NOMO-1 treated with DMSO at 0.1 percent for 48 hours (cell line): ENCODE measurements at regions not wholly inside any gene's neighbourhood (a gene's known extent, or its start where the extent isn't known, plus 50 kb on each side); places are given as distances from the start of the nearest gene placed in this dataset.
A peak's percentile ranks its signal among the peaks of the same experiment; 100 is the strongest.
"Not testable (repeated sequence)": the region's sequence is repeated elsewhere in the genome, so short reads cannot be mapped to it uniquely, and the experiment has no call there.

Experiments used
- DNase-seq: peaks from one replicate; lab custom pipeline; 2025; ENCODE audit not compliant: unreplicated experiment; lab: John Stamatoyannopoulos, UW

- no peak for DNase-seq
Measured at GRCh38 chr18:34352385-34353163, 127.9 kb upstream of the NOL4 start.

DNA sequence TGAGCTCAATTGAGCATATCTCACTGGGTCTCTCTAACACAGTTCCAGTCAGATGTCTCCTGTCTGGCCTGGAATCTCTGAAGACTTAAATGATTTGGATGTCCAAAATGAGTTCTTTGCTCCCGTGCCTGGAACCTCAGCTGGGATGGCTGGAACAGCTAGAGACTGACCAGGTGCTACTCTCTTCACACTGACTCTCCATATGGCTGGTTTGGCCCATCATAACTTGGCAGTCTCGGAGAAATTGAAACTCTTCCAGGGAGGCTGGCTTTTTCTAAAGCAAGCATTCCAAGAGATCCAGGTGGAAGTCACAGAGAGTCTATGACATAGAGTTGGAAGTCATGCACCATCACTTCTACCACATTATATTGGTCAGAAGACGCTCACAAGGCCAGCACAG is 129.6 kb upstream of the NOL4 start:
- no peak for DNase-seq

GRCh38 chr18:34357944-34358580 is 133.3 kb upstream of the NOL4 start:
- DNase-seq: no peak

- DNase-seq: no peak
Measured at GRCh38 chr18:34358923-34359322, 134.2 kb upstream of the NOL4 start.

DNA sequence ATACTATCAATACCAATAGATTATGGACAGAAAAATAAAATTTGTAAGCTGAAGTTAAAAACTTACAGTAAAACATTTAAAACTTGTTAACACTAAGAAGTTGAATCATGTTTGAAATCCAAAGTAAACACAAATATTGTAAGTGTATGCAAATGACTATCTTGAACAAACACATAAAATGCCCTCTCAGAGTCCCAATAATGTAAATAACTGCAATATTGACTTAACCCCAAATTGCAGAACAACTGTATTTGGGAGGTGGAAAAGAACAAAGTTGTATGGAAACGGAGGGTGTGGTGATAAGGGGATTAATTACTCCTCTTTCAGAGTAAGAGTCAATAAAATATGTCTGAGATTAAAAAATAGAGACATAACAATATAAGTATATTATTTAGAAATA is 140.0 kb upstream of the NOL4 start:
- DNase-seq: no peak

DNA sequence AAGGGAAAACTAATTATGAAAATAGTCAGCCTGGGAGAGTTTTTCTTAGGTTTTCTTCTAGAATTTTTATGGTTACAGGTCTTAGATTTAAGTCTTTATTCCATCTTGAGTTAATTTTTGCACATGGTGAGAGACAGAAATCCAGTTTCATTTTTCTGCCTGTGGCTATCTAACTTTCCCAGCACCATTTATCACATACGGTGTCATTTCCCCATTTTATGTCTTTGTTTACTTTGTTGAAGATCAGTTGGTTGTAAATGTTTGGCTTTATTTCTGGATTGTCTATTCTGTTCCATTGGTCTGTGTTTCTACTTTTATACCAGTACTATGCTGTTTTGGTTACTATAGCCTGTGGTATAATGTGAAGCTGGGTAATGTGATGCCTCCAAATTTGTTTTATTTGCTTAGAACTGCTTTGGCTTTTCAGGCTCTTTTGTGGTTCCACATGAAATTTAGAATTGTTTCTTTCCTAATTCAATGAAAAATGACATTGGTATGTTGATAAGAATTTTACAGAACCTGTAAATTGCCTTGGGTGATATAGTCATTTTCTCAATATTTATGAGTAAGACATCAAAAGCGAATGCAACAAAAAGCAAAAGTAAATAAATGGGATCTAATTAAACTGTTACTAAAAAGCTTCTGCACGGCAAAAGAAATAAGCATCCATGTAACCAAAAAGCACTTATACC is 146.1 kb upstream of the NOL4 start:
- DNase-seq: peak; percentile 1

DNA sequence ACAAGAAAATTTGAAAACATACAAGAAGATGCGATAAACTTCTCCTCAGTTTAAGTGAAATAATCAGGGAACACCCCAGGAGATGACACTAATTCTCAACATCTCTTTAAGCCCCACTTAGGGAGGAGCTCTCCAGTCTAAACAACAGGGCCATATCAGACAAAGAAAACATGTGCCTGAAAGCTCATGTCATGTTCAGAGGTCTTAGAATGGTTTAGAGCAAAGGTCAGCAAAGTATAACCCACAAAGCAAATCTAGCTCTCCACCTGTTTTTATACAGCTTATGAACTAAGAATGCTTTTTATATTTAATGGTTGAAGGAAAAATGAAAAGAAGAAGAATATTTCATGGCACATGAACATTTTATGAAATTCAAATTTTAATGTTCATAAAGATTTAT is 155.6 kb upstream of the NOL4 start:
- no peak for DNase-seq

GRCh38 chr18:34385311-34385710 is 160.6 kb upstream of the NOL4 start:
- DNase-seq: no peak

GRCh38 chr18:34386803-34387202 is 162.1 kb upstream of the NOL4 start:
- DNase-seq: no peak

GRCh38 chr18:34397286-34397896 is 172.7 kb upstream of the NOL4 start:
- no peak for DNase-seq

DNA sequence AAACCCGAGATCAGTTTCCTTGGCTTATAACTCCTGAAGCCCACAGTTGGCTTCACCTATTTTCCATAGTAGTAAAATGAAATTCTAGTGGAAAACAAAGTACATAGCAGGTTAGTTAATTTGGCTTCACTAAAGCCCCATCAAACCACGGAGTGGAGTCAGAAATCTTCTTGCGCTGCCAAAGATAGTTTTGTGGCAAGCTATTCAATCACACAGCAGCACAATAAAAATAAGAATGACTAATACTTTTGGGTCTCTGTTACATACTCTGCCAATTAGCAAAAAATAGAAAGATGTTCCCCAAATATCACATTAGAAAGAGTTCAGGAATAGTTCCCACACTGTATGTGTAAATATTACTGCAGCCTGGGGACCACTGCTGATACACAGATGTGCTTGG is 175.2 kb upstream of the NOL4 start:
- no peak for DNase-seq

DNA sequence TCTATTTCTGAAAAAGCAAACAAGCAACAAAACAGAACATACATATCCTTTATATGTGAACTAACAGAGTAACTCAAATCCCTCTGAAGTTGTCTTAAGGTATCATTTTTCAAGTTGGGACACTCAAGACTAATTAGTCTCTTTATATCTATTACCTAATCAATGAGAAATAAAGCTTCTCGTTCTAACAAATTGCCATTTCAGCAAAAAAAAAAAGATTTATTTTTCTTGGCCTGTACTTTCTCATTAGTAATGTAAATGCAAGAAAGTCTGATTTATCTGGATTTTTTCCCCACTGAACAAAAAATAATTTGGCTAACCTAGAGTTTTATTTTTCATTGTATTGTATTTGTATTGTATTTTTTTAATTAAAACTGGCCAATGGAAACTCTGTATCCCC is 176.1 kb upstream of the NOL4 start:
- no peak for DNase-seq

GRCh38 chr18:34401775-34402174 is 177.1 kb upstream of the NOL4 start:
- no peak for DNase-seq

DNA sequence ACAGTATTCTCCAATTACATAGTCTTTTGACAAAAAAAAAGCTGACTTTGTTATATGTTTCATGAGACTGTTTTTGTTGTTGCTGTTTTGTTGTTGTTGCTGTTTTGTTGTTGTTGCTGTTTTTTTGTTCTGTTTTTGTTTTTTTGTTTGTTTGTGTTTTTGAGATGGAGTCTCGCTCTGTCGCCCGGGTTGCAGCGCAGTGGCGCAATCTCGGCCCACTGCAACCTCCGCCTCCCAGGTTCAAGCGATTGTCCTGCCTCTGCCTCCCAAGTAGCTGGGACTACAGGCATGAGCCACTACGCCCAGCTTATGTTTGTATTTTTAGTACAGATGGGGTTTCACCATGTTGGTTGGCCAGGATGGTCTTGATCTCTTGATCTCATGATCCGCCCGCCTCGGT is 182.8 kb upstream of the NOL4 start:
- not testable (repeated sequence) for DNase-seq

DNA sequence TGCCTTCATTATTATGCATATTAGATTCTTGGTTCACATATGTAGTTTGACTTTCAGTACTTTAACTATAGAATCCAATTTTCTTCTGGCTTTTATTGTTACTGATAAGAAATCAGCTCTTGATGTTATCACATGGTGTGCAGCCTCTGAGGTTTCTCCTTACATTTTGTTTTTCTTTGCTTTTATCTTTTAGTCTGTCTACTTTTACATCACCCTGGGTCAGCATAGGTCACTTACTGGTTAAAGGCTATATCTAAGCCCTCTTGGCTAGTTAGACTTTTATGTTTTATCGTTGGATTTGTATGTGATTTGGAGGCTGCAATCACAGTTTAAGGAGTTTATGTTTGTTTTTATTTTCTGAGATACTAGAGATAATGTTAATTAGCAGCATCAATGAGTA is 187.2 kb upstream of the NOL4 start:
- no peak for DNase-seq

- DNase-seq: no peak
Measured at GRCh38 chr18:34431042-34431441, 206.3 kb upstream of the NOL4 start.

- no peak for DNase-seq
Measured at GRCh38 chr18:34444622-34445021, 219.9 kb upstream of the NOL4 start.

GRCh38 chr18:34448662-34449061 is 223.9 kb upstream of the NOL4 start:
- no peak for DNase-seq

- DNase-seq: no peak
Measured at GRCh38 chr18:34457761-34458160, 233.0 kb upstream of the NOL4 start.

GRCh38 chr18:34458410-34458977 is 233.8 kb upstream of the NOL4 start:
- no peak for DNase-seq

GRCh38 chr18:34461266-34461665 is 236.6 kb upstream of the NOL4 start:
- no peak for DNase-seq
